ENCODE measurements at regions not wholly inside any gene's neighbourhood (a gene's known extent, or its start where the extent isn't known, plus 50 kb on each side); places are given as distances from the start of the nearest gene placed in this dataset.
"Not testable (repeated sequence)": the region's sequence is repeated elsewhere in the genome, so short reads cannot be mapped to it uniquely, and the experiment has no call there.

DNA sequence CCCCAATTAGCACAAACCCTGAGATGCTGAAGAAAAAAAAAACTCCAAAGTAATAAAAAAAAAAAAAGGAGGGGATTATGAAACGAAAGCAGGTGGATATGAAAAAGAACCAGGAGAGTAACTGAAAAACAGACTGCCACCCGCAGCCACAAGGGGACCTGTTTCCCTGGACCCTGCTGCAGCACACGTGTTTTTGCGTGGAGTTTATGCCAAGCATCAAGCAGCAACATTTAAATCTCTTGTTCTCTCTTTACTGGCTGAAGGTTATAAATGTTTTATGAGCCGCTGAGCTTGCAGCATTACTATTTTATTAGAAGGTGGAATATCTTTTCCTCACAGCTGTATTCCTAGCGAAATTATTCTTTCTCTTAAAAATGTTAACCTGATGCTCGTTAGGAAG lies 131.6 kb upstream of the OLIG3 start:
- Mint-ChIP-seq H3K27me3 (peaks cover 14% of the 10 kb centered on the region), H3K9me3 (no peaks in the 10 kb centered on the region), H3K36me3 (no peaks in the 10 kb centered on the region), H3K27ac (no peak overlapping the region), H3K4me3 (no peak overlapping the region), H3K4me1 (ENCODE audit: low read depth) (no peaks in the 10 kb centered on the region)
- POLR2A ChIA-PET: no interaction called here
- CTCF ChIA-PET: interaction anchor here (0.9 kb wide), 1 partner anchor 38 kb away, joined by 3 read pairs; no protein-coding TSS in a partner anchor
- intact Hi-C loops (cut with micrococcal nuclease): no loop called here
- no peak for DNase-seq

DNA sequence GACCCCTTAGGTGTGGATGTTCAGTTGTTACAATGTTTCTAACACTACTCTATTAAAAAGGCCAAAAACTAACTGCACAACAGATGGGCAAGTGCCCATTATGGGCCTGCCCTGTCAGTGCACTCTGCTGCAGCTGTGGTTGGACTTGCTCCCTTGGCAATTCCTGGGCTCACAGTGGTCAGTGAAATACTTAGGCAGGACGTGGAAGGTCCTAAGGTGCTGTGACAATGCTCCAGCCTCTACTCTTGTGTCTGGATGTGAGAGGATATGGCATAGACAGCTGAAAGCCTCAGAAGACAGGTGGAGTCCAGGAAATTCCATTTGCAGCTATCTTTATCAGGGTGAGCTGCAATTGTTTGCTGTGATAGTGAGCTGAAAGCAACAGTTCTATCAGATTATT lies 136.5 kb upstream of the OLIG3 start:
- DNase-seq: no peak
- no peak overlapping the region for H3K27ac Mint-ChIP-seq
- no peaks in the 10 kb centered on the region for H3K36me3 Mint-ChIP-seq
- H3K4me1 Mint-ChIP-seq (ENCODE audit: low read depth): no peaks in the 10 kb centered on the region
- no peaks in the 10 kb centered on the region for H3K9me3 Mint-ChIP-seq
- ChIA-PET CTCF (interaction anchor here (0.5 to 1.3 kb wide), 2 partner anchors 155 to 316 kb away, joined by 3 read pairs; no protein-coding TSS in a partner anchor), POLR2A (no interaction called here)
- H3K4me3 Mint-ChIP-seq: no peak overlapping the region
- peaks cover 2% of the 10 kb centered on the region for H3K27me3 Mint-ChIP-seq
- intact Hi-C loops (cut with micrococcal nuclease): no loop called here

DNA sequence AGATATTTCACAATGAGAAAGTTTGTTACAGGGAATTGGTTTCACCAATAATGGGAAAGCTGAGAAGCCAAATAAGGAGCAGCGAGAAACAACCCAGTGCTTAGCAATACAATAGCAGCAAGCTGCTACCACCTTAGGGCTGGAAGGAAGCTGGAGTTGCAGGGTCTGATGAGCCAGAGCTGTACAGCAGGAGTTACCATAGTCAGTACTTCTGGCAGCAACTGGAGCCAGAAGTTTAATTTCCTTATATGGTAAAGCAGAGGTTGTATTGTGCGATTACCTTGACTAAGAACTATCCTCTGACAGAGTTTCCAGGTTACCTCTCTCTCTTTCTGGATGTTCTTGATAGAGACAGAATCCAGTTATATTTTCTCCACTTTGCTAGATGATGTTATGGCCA lies 137.1 kb upstream of the OLIG3 start:
- no peak overlapping the region for H3K4me3 Mint-ChIP-seq
- H3K27ac Mint-ChIP-seq: no peak overlapping the region
- peaks cover 2% of the 10 kb centered on the region for H3K27me3 Mint-ChIP-seq
- no peaks in the 10 kb centered on the region for H3K36me3 Mint-ChIP-seq
- ChIA-PET CTCF (interaction anchor here (1.3 to 2.4 kb wide), 2 partner anchors 42 to 317 kb away, joined by 3 to 9 read pairs; no protein-coding TSS in a partner anchor), POLR2A (no interaction called here)
- H3K4me1 Mint-ChIP-seq (ENCODE audit: low read depth): no peaks in the 10 kb centered on the region
- intact Hi-C loops (cut with micrococcal nuclease): no loop called here
- no peaks in the 10 kb centered on the region for H3K9me3 Mint-ChIP-seq
- DNase-seq: no peak

DNA sequence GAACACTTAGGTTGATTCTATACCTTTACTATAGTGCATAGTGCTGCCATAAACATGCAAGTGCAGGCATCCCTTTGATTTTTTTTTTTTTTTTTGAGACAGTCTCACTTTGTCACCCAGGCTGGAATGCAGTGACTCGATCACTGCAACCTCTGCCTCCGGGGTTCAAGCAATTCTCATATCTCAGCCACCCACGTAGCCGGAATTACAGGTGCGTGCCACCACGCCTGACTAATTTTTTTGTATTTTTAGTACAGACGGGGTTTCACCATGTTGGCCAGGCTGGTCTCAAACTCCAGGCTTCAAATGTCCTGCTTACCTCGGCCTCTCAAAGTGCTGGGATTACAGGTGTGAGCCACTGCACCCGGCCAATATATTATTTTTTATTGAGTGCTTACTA lies 140.0 kb upstream of the OLIG3 start:
- DNase-seq; H3K36me3 Mint-ChIP-seq; H3K4me1 Mint-ChIP-seq (ENCODE audit: low read depth); H3K27ac Mint-ChIP-seq; H3K4me3 Mint-ChIP-seq; CTCF ChIA-PET; intact Hi-C loops (cut with micrococcal nuclease); H3K27me3 Mint-ChIP-seq; H3K9me3 Mint-ChIP-seq; POLR2A ChIA-PET: not testable (repeated sequence)

DNA sequence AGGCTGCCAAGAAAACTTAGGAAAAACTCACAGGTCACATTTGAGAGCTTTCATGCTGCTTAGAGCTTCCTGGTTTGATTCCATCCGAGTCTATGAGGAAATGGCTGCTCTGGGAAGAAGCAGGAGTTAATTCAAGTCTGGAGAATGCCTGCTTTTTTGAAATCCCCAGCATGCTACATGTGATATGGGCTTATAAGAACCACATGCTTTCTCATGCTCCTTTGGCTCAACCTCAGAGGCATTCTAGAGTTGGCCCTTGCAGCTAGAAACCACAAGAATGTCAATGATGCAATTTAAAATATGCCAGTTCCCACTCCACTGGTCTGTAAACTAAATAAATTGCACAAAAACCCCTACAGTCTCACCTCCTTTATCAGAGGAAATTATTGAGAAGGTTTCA lies 142.9 kb upstream of the OLIG3 start:
- Mint-ChIP-seq H3K27me3 (peaks cover 2% of the 10 kb centered on the region), H3K4me1 (ENCODE audit: low read depth) (peaks cover 13% of the 10 kb centered on the region), H3K36me3 (no peaks in the 10 kb centered on the region), H3K4me3 (no peak overlapping the region), H3K27ac (no peak overlapping the region), H3K9me3 (no peaks in the 10 kb centered on the region)
- ChIA-PET POLR2A (no interaction called here), CTCF (interaction anchor here (2.1 kb wide), 1 partner anchor 48 kb away, joined by 5 read pairs; no protein-coding TSS in a partner anchor)
- no peak for DNase-seq
- intact Hi-C loops (cut with micrococcal nuclease): no loop called here

DNA sequence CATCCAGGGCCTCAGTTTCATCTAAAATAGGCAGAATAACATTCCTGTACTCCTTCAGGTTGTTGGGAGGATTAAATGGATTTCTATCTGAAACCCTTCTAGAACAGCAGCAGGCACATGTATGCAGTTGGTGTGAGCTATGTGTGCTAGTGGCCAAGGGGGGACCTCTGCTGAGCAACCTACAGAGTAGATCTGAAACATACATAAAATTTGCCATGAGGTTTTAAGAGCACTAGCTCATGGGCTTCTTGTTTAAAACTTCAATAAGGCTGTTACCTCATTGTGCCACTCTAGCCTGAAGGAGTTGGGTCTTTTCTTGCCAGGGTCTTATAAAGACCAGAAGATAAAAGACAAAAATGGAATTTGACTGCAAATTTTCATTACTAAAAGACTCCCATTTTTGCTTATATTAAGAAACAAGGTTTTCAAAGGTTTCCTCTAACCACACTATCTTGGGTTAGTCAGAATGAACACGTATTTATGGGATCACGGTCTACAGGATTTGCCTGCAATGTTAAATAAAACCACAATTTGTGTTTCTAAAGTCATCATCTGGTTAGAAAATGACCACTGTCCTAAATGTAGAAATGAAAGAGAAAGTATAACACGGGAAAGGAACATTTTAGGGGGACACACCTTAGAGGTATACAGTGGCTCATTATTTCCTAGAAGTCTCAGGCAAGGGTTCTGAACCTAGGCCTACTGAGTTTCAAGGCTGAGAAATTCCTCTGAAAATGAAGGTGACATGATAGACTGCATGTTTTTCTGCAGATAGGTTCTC lies 144.9 kb upstream of the OLIG3 start:
- H3K27ac Mint-ChIP-seq: peak overlapping the region; percentile 14
- intact Hi-C loops (cut with micrococcal nuclease): loop anchor here (1.0 kb wide), 1 partner anchor 545 kb away; no protein-coding TSS in a partner anchor

DNA sequence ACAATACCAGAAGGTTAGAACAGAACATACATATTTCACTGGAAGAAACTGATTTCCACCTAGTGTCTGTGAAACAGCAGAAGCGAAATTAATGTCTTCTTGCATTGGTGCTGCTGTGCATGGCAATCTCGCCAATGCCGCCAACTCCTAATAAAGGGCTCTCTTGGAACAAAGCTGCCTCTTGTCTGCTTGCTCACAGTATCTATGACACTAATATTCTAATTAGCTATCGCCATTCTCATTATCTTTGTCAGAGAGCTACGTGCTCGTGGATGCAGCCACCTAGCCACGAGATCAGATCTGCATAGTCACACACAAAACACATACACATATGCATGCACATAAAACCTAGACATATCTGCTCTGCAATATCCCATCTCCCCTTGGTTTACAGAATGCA lies 145.9 kb upstream of the OLIG3 start:
- intact Hi-C loops (cut with micrococcal nuclease): loop anchor here (2.0 to 10.0 kb wide), 3 partner anchors 143 to 475 kb away; no protein-coding TSS in a partner anchor
- ChIA-PET CTCF (interaction anchor here (1.0 kb wide), 1 partner anchor 164 kb away, joined by 4 read pairs; no protein-coding TSS in a partner anchor), POLR2A (no interaction called here)
- no peak for DNase-seq
- no peaks in the 10 kb centered on the region for H3K9me3 Mint-ChIP-seq
- peaks cover 13% of the 10 kb centered on the region for H3K4me1 Mint-ChIP-seq (ENCODE audit: low read depth)
- peaks cover 2% of the 10 kb centered on the region for H3K27me3 Mint-ChIP-seq
- H3K27ac Mint-ChIP-seq: no peak overlapping the region
- H3K36me3 Mint-ChIP-seq: no peaks in the 10 kb centered on the region
- H3K4me3 Mint-ChIP-seq: no peak overlapping the region

More for the DNA sequence above, 144.9 kb upstream of the OLIG3 start:
- H3K4me1 Mint-ChIP-seq (ENCODE audit: low read depth): peaks cover 13% of the 10 kb centered on the region
- no peak for DNase-seq
- ChIA-PET POLR2A (no interaction called here), CTCF (interaction anchor here (0.7 to 1.1 kb wide), 5 partner anchors 20 to 600 kb away, joined by 3 to 4 read pairs (median 3); partner anchors contain the start of gene OLIG3)
- peaks cover 4% of the 10 kb centered on the region for H3K27me3 Mint-ChIP-seq
- no peaks in the 10 kb centered on the region for H3K36me3 Mint-ChIP-seq
- no peaks in the 10 kb centered on the region for H3K9me3 Mint-ChIP-seq
- H3K4me3 Mint-ChIP-seq: no peak overlapping the region

DNA sequence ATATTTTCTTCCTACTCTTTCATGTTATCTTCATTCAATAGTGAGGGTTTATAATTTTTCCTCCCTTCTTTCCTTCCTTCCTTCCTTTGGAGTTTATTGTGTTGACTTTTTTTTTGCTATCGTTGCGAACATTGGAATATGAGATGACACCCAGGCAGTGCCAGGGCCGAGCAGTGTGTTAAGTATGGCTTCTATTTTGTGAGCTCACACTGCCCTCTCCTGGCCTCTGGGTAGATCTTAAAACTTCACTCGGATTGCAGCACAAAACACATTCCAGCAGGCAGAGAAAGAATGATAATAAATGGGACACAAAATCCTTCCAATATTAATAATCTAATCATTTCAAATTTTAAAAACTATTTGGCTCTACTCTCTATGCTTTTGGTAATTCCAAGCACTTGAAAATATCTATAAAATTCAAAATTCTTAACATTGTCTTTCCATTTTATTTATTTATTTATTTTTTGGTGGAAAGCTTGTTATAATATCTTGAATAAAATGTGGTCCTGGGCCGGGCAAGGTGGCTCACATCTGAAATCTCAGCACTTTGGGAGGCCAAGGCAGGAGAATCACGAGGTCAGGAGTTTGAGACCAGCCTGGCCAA lies 147.4 kb upstream of the OLIG3 start:
- DNase-seq: peak; percentile 71
- Mint-ChIP-seq H3K36me3 (no peaks in the 10 kb centered on the region), H3K27me3 (peaks cover 4% of the 10 kb centered on the region), H3K4me3 (no peak overlapping the region), H3K9me3 (no peaks in the 10 kb centered on the region), H3K4me1 (ENCODE audit: low read depth) (peaks cover 13% of the 10 kb centered on the region), H3K27ac (no peak overlapping the region)
- POLR2A ChIA-PET: no interaction called here
- intact Hi-C loops (cut with micrococcal nuclease): loop anchor here (1.0 to 10.0 kb wide), 8 partner anchors 16 to 565 kb away; no protein-coding TSS in a partner anchor
- CTCF ChIA-PET: interaction anchor here (0.5 to 1.3 kb wide), 15 partner anchors 9 to 565 kb away, joined by 3 to 7 read pairs (median 3); no protein-coding TSS in a partner anchor

DNA sequence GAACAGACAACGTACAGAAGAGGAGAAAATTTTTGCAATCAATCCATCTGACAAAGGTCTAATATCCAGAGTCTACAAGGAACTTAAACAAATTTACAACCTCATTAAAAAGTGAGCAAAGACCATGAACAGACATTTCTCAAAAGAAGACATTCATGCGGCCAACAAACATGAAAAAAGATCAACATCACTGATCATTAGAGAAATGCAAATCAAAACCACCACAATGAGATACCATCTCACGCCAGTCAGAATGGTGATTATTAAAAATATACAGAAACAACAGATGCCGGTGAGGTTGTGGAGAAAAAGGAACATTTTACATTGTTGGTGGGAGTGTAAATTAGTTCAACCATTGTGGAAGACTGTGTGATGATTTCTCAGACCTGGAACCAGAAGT lies 149.0 kb upstream of the OLIG3 start:
- DNase-seq, H3K27me3 Mint-ChIP-seq, CTCF ChIA-PET, H3K36me3 Mint-ChIP-seq, POLR2A ChIA-PET, H3K27ac Mint-ChIP-seq, H3K4me3 Mint-ChIP-seq, H3K9me3 Mint-ChIP-seq: not testable (repeated sequence)
- H3K4me1 Mint-ChIP-seq (ENCODE audit: low read depth): peaks cover 16% of the 10 kb centered on the region
- intact Hi-C loops (cut with micrococcal nuclease): loop anchor here (5.0 to 10.0 kb wide), 2 partner anchors 146 to 478 kb away; no protein-coding TSS in a partner anchor

DNA sequence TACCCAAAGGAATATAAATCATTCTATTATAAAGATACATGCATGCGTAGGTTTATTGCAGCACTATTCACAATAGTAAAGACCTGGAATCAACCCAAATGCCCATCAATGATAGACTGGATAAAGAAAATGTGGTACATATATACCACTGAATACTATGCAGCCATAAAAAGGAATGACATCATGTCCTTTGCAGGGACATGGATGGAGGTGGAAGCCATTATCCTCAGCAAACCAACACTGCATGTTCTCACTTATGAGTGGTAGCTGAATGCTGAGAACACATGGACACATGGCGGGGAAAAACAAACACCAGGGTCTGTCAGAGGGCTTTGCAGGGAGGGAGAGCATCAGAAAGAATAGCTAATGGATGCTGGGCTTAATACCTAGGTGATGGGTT lies 149.4 kb upstream of the OLIG3 start:
- peaks cover 15% of the 10 kb centered on the region for H3K4me1 Mint-ChIP-seq (ENCODE audit: low read depth)
- CTCF ChIA-PET, POLR2A ChIA-PET, H3K9me3 Mint-ChIP-seq, DNase-seq, H3K27ac Mint-ChIP-seq, H3K4me3 Mint-ChIP-seq, H3K36me3 Mint-ChIP-seq: not testable (repeated sequence)
- H3K27me3 Mint-ChIP-seq: peaks cover 11% of the 10 kb centered on the region
- intact Hi-C loops (cut with micrococcal nuclease): loop anchor here (5.0 to 10.0 kb wide), 2 partner anchors 146 to 479 kb away; no protein-coding TSS in a partner anchor

DNA sequence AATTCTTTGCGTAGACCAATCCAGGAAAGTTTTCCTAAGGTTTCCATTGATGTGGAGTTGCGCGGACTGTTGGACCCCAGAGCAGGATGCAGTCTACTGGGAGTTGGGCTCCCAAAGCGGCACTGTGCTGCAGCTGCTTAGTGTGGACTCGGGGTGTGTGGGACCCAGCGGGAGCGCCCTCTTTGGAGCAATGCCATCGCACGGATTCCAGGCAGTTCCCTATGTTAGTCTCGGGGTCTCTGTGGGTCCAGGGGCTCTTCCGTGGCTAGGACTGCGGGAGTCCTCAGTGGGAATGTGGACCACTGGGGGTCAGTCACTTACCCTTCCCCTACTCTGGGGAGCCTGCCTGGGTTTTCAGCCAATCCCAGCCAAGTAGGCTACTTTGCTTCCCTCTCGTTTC lies 151.7 kb upstream of the OLIG3 start:
- Mint-ChIP-seq H3K4me3 (no peak overlapping the region), H3K4me1 (ENCODE audit: low read depth) (peaks cover 6% of the 10 kb centered on the region), H3K9me3 (no peaks in the 10 kb centered on the region), H3K27ac (no peak overlapping the region), H3K36me3 (no peaks in the 10 kb centered on the region), H3K27me3 (peaks cover 14% of the 10 kb centered on the region)
- DNase-seq: no peak
- POLR2A ChIA-PET: no interaction called here
- intact Hi-C loops (cut with micrococcal nuclease): loop anchor here (10.0 kb wide), 1 partner anchor 481 kb away; no protein-coding TSS in a partner anchor
- CTCF ChIA-PET: interaction anchor here (0.8 kb wide), 1 partner anchor 304 kb away, joined by 3 read pairs; no protein-coding TSS in a partner anchor

DNA sequence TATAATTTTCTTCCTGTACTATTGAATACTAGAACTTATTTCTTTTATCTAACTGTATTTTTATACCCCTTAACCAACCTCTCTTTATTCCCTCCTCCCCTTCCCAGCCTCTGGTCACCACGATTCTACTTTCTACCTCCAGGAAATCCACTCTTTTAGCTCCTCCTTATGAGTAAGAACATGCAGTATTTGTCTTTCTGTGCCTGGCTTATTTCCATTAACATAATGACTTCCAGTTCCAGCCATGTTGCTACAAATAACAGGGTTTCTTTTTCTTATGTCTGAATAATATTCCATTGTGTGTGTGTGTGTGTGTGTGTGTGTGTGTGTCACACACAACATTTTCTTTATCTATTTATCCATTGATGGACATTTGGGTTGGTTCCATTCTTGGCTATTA lies 152.3 kb upstream of the OLIG3 start:
- Mint-ChIP-seq H3K27ac (no peak overlapping the region), H3K36me3 (no peaks in the 10 kb centered on the region), H3K27me3 (peaks cover 14% of the 10 kb centered on the region), H3K4me1 (ENCODE audit: low read depth) (peaks cover 6% of the 10 kb centered on the region), H3K4me3 (no peak overlapping the region), H3K9me3 (no peaks in the 10 kb centered on the region)
- DNase-seq: no peak
- ChIA-PET CTCF (no interaction called here), POLR2A (no interaction called here)
- intact Hi-C loops (cut with micrococcal nuclease): loop anchor here (10.0 kb wide), 1 partner anchor 482 kb away; no protein-coding TSS in a partner anchor

Data from activated CD4-positive, alpha-beta memory T cell treated with anti-CD3 and anti-CD28 coated beads for 36 hours (primary cell).